GM19324 (cell line): ENCODE measurements at regions not wholly inside any gene's neighbourhood (a gene's known extent, or its start where the extent isn't known, plus 50 kb on each side); places are given as distances from the start of the nearest gene placed in this dataset.

ENCODE experiments used
- ATAC-seq: cut with Tn5 transposase; IDR thresholded peaks from one replicate; pipeline ENCODE4 v1.9.1; 2021; ENCODE audit warnings: mild to moderate bottlenecking, moderate library complexity; ENCODE audit not compliant: unreplicated experiment, low FRiP score

DNA sequence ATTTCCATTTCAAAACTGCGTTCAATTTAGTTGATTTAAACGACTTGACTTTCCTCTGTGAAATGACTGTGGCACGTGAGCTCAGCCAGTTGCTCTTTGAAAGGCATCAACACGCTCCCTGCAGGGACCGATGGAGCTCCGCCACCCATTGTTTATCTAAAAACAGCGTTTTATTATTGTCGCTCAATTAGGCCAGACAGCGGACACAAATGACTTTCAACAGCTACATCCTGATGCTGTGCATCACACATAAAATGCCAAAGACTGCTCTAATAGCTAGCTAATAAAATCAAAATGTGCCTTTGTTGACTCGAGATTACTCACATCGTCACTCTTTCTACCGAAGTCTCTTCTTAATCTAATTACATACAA, 332.5 kb downstream of the CD83 start:
- ATAC-seq: no peak

GRCh38 chr6:14450578-14450977, 333.0 kb downstream of the CD83 start:
- ATAC-seq: no peak

- ATAC-seq: no peak
Observed at GRCh38 chr6:14451594-14452374, 334.2 kb downstream of the CD83 start.

DNA sequence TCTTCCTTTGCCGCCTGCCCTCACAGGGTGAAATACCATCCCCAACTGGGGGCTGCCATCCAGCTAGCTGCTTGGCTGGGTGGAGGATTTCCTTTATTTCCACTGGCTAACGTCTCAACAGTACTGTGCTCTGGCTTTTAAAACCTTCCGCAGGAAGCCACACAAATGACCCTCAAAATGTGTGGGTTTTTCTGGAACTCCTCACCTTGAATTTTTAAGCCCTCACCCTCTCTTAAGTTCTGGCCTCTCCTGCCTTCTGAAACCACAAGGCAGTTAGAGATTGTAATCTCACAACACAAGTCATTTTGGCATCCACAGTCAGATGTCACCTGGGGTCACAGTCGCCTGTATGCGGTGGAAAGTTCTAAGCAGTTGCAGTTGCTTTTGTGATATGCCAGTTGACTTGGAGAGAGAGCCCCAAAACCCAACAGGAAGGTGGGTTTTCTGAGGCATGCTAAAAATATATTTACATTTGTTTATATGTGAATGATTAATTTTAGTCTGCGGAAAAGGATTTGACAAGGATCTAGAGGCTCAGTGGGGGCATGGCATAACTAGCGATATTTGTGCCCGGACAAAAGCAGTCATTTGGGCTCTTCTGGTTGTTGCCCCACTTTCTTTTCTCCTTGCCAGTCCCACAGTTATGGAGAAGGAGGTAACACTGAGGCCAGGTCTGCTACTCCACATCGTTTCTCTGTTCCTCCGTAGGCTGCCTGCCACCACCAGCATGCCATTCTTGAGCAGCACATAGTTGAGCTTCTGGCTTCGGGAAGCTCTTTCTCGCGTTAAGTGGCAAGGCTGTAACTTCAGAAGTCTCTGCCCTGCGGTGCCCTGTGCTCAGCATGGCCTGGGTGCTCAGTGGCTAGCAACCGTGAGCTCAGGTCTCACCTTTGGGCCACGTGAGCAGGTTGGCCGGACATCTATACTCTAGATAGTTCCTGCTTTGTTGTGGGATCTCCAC, 335.3 kb downstream of the CD83 start:
- ATAC-seq: no peak

DNA sequence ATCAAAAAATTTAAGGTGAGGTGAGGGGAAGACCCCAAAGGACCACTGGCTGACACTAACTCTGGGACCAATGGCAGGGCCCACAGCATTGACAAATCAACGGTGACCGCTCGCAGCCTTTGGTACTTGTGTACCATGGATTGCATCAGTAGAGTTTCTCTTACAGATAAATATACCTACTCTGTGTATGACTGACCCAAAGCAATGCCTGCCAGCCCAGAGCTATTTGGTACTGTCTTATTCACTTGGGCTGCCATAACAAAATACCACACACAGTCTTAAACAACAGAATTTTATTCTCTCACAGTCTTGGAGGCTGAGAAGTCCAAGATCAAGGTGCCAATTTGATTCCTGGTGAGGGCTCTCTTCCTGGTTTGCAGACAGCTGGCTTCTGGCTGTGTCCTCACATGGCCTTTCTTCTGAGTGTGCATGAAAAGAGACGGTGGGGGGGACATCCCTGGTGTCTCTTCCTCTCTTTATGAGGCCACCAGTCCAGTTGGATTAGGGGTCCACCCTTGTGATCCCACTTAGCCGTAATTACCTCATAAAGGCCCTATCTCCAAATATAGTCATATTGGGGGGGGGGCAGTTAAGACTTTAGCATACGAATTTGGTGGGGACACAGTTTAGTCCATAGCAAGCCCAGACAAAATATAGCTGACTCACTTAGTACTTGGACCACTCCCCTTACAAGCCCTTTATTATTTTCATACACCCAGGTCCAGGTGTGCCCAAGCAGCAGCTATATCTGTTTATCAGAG, 336.3 kb downstream of the CD83 start:
- no peak for ATAC-seq

DNA sequence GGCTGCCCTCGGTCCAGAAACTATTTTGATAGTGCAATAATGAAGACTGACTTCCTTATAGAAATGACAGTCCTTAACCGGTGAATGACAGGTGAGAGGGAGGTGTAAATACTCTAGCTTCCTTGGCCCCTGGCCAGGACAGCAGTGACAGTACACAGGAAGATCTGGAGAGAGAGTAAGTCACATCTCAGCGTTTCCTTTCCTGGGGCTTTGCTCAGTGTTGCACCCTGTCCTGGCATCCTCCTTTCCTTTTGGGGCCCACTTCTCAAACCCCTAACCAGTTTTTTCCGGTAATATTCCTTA, 336.9 kb downstream of the CD83 start:
- no peak for ATAC-seq

DNA sequence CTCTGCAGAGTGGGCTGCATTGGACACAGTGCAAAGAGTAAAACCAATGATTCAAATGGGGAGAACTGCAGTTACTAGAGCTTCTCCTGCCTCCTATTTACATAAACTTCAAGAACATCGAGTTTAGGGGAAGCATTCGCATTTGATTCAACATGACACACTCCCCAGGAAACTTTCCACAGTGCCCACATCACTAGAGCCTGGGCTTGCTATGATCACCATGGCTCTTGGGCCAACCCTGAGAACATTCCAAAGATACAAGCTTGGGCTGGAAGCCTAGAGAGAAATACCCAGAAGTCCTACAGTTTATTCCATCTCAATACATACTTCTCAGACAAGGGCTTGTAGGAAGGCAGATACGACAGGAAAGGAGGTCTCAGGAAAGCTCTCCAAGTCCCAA, 337.9 kb downstream of the CD83 start:
- no peak for ATAC-seq

DNA sequence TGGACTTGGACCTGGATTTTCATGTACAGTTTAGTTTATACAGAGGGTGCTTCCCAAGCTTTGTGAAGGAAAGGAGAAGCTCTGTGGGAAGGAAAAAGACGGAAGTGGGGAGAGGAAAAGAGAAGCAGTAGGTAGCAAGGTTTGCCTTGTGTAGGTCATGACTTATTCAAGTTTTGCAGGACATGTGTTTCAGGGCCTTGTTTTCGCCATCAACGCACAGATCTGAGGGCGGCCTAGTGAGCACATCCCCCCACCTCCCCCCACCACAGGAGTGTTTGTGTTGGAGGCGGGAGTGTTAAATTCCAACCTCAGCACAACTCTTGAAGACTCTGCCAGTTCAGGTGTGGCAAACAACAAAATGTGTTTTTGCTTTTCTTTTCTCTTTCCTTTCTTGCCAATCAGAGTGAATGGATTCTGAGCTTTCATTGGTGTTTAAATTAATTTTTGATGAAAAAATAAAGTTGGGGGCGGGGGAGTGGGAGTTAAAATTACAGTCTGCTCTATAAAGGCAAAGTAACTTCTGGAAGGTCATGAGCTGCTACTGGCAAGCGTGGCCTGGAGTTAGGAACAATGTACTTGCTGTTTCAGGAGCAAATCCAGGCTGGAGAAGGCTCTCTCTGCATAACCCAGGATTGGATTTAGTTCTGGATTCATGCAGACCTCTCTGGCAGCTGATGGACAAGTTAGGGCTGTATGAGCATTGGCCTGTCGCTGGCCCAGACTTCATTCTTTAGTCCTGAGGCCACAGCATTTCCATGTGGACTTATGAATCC, 338.5 kb downstream of the CD83 start:
- ATAC-seq: no peak

DNA sequence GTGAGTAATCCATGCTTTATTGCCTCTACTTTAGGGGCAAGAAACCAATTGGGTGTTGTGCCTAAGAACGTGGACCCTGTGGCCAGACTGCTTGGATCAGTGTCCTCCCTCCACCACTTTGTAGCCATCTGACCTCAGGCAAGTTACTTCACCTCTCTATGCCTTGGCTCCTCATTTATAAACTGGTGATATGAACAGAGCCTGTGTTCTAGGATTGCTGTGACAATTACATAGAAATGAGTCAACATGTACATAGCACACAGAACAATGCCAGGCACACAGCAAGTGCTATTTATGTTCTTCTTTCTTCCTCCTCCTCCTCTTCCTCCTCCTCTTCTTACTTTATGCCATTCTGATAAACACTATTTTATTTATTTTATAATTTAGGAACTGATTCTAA, 339.4 kb downstream of the CD83 start:
- no peak for ATAC-seq

DNA sequence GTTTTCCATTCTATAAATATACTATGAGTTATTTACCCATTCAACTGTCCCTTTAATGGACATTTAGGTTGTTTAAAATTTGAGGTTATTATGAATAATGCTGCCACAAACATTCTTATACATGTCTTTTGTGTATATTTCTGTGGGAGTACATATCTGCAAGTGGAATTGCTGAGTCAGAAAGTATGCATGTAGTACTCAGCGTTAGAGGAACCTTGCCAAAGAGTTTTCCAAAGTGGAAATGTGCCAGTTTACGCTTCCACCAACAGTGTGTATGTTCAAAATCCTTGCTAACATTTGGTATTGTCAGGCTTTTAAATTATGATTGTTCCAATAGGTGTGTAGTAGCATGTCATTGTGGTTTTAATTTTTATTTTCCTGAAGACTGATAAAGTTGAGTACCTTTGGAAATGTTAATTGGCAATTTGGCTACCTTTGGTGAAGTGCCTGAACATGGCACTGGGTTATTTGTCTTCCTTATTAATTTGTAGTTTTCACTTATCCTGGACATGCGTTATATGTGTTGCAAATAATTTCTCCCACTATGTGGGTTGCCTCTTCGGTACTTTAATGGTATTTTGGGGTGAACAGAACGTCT, 341.2 kb downstream of the CD83 start:
- ATAC-seq: no peak

GRCh38 chr6:14459315-14459714, 341.7 kb downstream of the CD83 start:
- no peak for ATAC-seq

DNA sequence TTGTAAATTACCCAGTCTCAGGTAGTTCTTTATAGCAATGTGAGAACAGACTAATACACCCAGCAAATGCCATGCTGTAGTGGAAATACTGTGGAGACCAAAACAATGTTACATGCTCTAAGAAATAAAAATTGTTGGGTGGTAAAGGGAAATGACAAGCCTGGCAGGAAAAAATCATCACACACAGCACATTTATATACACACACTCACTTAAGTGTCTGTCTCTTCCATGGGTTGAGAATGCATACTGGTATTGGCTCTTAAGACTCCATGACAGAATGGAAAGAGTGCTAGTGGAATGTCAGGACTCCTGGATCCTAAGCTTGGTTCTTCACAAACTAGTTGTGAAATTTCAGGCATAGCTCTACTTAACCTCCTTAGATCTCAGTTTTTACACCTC, 343.0 kb downstream of the CD83 start:
- ATAC-seq: no peak

GRCh38 chr6:14462135-14462534, 344.6 kb downstream of the CD83 start:
- no peak for ATAC-seq

- ATAC-seq: no peak
Observed at GRCh38 chr6:14462566-14462965, 345.0 kb downstream of the CD83 start.

DNA sequence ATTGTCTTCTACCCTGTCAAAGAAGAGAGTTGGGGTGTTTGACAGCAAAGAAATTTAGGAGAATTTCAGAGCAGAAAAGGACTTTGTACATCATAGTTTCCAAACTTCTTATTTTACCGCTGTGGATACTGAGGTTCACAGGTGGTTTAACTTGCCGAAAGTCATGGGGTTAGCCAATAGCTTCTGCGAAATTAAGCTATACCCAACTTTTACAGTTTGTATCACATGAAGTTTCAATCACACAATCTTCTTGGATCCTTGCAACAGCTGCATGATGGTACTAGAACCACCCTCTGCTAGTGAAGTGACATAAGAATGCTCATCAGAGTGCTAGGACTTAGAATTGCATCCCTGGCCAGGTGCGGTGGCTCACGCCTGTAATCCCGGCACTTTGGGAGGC, 345.5 kb downstream of the CD83 start:
- no peak for ATAC-seq

DNA sequence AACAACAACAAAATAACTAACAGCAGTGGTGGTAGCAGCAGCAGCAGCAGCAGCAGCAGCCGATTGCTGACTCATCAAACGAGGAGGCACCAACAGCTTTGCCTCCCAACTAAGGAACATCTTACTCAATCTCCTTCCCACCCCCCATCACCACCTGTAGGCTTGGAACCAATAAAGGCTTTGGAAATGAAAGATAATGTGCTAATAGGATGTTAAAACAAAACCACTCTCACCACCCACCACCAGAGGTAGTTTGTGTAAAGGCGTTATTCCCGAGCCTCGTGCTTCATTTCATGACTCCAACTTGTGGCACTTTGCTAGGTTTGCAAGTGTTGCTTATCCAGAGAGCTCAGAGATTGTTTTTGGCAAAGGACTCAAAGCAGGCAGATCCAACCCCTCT, 346.5 kb downstream of the CD83 start:
- ATAC-seq: no peak

DNA sequence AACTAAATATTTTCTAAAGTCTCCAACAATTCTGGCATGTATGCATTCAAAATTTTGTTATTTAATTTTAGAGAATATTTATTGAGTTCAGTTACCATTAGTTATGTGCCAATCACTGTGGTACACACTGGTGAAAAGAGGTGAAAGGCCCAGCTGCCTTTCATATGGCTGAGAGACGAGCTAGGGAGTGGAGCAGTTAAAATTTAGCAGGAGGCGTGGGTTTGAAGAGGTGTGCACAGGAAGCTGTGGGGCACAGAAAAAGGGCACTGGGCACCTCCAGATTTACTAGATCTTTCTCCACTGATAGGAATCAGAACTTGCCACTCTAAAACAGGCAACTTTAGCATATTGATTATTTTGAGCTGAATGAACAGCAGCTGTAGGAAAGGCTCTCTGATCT, 347.1 kb downstream of the CD83 start:
- no peak for ATAC-seq

GRCh38 chr6:14466278-14466677, 348.7 kb downstream of the CD83 start:
- no peak for ATAC-seq

- ATAC-seq: no peak
Observed at GRCh38 chr6:14467591-14467990, 350.0 kb downstream of the CD83 start.
